SK-N-SH (cell line): ENCODE measurements at regions not wholly inside any gene's neighbourhood (a gene's known extent, or its start where the extent isn't known, plus 50 kb on each side); places are given as distances from the start of the nearest gene placed in this dataset.

Experiments used
- CTCF ChIA-PET: fragments of 300-600, 350-600 bp; formaldehyde crosslinking; extraction: SDS; loops from one replicate; lab custom pipeline; 2021; lab: Yijun Ruan, JAX
- POLR2A ChIA-PET: fragments of 350-600 bp; sonication (Branson Sonifier 250); formaldehyde crosslinking; extraction: SDS; loops from one replicate; lab custom pipeline; 2020; ENCODE audit warnings: antibody characterized with exemption, inconsistent platforms; lab: Yijun Ruan, JAX
- DNase-seq: peaks from one replicate; pipeline ENCODE4 v3.0.0; 2012
- H2AFZ ChIP-seq: fragments of 200-600 bp; sonication (generic); 2 replicates; pipeline ENCODE4 v1.8.1; 2016; ENCODE audit warnings: antibody characterized with exemption, mild to moderate bottlenecking, low read depth
- H3F3A ChIP-seq: fragments of 200-600 bp; sonication (generic); replicated peaks from 2 replicates; pipeline ENCODE3; 2016; ENCODE audit warnings: antibody characterized with exemption, mild to moderate bottlenecking; ENCODE audit not compliant: insufficient read depth
- H3K27ac ChIP-seq, 2 experiments: fragments of 200-500 bp in 1 of 2; fragments of 200-600 bp in 1 of 2; sonication (Bioruptor generic) in 1 of 2; sonication (generic), shearing (Covaris generic) in 1 of 2; 2 replicates each; pipeline versions ENCODE4 v1.5.1 to v1.6.1; 2014 to 2016; ENCODE audit warnings: low read depth in 2 of 2, inconsistent platforms in 1 of 2, low read length in 1 of 2, mild to moderate bottlenecking in 1 of 2, mixed read lengths in 1 of 2
- H3K27me3 ChIP-seq: fragments of 200-600 bp; sonication (generic), shearing (Covaris generic); 2 replicates; pipeline ENCODE4 v1.6.1; 2016; ENCODE audit warnings: mixed run types; ENCODE audit not compliant: insufficient read depth
- H3K36me3 ChIP-seq, 2 experiments: fragments of 200-500 bp in 1 of 2; fragments of 200-600 bp in 1 of 2; sonication (Bioruptor generic) in 1 of 2; sonication (generic) in 1 of 2; replicated peaks in 1 of 2; 2 replicates each; pipeline versions ENCODE3 to v1.5.1; 2014 to 2016; ENCODE audit warnings: low read length in 1 of 2, mild to moderate bottlenecking in 1 of 2; ENCODE audit not compliant: insufficient read depth in 2 of 2, control insufficient read depth in 1 of 2
- H3K4me1 ChIP-seq, 2 experiments: fragments of 200-500 bp in 1 of 2; fragments of 200-600 bp in 1 of 2; sonication (Bioruptor generic) in 1 of 2; sonication (generic), shearing (Covaris generic) in 1 of 2; 2 replicates each; pipeline versions ENCODE4 v1.5.1 to v1.6.1; 2014 to 2016; ENCODE audit warnings: low read depth in 1 of 2, low read length in 1 of 2, mixed run types in 1 of 2; ENCODE audit not compliant: insufficient read depth in 2 of 2, control insufficient read depth in 1 of 2
- H3K4me2 ChIP-seq: fragments of 200-600 bp; sonication (generic), shearing (Covaris generic); 2 replicates; pipeline ENCODE4 v1.6.1; 2017; ENCODE audit warnings: mixed run types
- H3K4me3 ChIP-seq, 2 experiments: fragments of 200-500 bp in 1 of 2; fragments of 200-600 bp in 1 of 2; sonication (Bioruptor generic) in 1 of 2; sonication (generic), shearing (Covaris generic) in 1 of 2; 2 replicates each; pipeline versions ENCODE4 v1.5.1 to v1.8.1; 2014 to 2016; ENCODE audit warnings: low read depth in 2 of 2, inconsistent platforms in 1 of 2, low read length in 1 of 2, mild to moderate bottlenecking in 1 of 2, mixed read lengths in 1 of 2, moderate library complexity in 1 of 2
- H3K79me2 ChIP-seq: fragments of 200-600 bp; sonication (generic); 2 replicates; pipeline ENCODE4 v1.8.1; 2017; ENCODE audit warnings: mild to moderate bottlenecking; ENCODE audit not compliant: insufficient read depth
- H3K9ac ChIP-seq: fragments of 200-600 bp; sonication (generic); 2 replicates; pipeline ENCODE4 v1.6.1; 2017; ENCODE audit warnings: mixed run types
- H3K9me2 ChIP-seq: fragments of 200-600 bp; sonication (generic); 2 replicates; pipeline ENCODE4 v1.6.1; 2017; ENCODE audit warnings: mixed run types
- H3K9me3 ChIP-seq: fragments of 200-600 bp; sonication (generic); 2 replicates; pipeline ENCODE4 v1.6.1; 2017; ENCODE audit warnings: mixed run types, mild to moderate bottlenecking, moderate library complexity
- H4K20me1 ChIP-seq: fragments of 200-600 bp; sonication (generic); 2 replicates; pipeline ENCODE4 v1.6.1; 2017; ENCODE audit warnings: mild to moderate bottlenecking, mixed run types; ENCODE audit not compliant: insufficient read depth
- EP300 ChIP-seq, 2 experiments: IDR thresholded peaks; 2 replicates each; pipeline versions ENCODE4 v1.4.0 to v1.6.1; 2012; ENCODE audit warnings: borderline replicate concordance in 1 of 2, low read depth in 1 of 2, low read length in 1 of 2
- FOXJ3 ChIP-seq: sonication (generic); formaldehyde crosslinking; IDR thresholded peaks from 2 replicates; pipeline ENCODE4 v1.5.1; 2020; ENCODE audit warnings: mild to moderate bottlenecking, missing genetic modification reagents
- GABPA ChIP-seq: IDR thresholded peaks from 2 replicates; pipeline ENCODE4 v1.4.0; 2012; ENCODE audit warnings: low read depth, mild to moderate bottlenecking
- MEF2A ChIP-seq: IDR thresholded peaks from 2 replicates; pipeline ENCODE4 v1.4.0; 2012; ENCODE audit warnings: low read depth, borderline replicate concordance
- MXI1 ChIP-seq: IDR thresholded peaks from 2 replicates; pipeline ENCODE4 v1.6.1; 2012; ENCODE audit warnings: mild to moderate bottlenecking, low read depth, low read length, improper control_type of control experiment
- POLR2AphosphoS5 ChIP-seq: IDR thresholded peaks from 2 replicates; pipeline ENCODE4 v1.6.1; 2012; ENCODE audit warnings: low read depth, low read length
- RCOR1 ChIP-seq: fragments of 150-350 bp; IDR thresholded peaks from 2 replicates; pipeline ENCODE4 v1.6.1; 2017; ENCODE audit warnings: antibody characterized with exemption, low read length
- RXRA ChIP-seq: IDR thresholded peaks from 2 replicates; pipeline ENCODE4 v1.4.0; 2012; ENCODE audit warnings: low read depth, mild to moderate bottlenecking, borderline replicate concordance
- TAF1 ChIP-seq: IDR thresholded peaks from 2 replicates; pipeline ENCODE4 v1.6.1; 2012; ENCODE audit warnings: low read depth, mild to moderate bottlenecking, low read length, moderate library complexity, borderline replicate concordance
- TCF12 ChIP-seq: IDR thresholded peaks from 2 replicates; pipeline ENCODE4 v1.4.0; 2012
- YY1 ChIP-seq: IDR thresholded peaks from 2 replicates; pipeline ENCODE4 v1.4.0; 2012; ENCODE audit warnings: low read depth, mild to moderate bottlenecking
- WGBS: methylation state at CpG from one replicate; pipeline ENCODE4 v1.1.6; 2017; ENCODE audit warnings: low lambda C conversion rate; 5-methylcytosine and 5-hydroxymethylcytosine counted together
- TF ChIP-seq, protein P1 (sequence below): fragments of 150-350 bp; IDR thresholded peaks from 2 replicates; pipeline ENCODE4 v1.6.1; 2016; ENCODE audit warnings: mild to moderate bottlenecking, low read depth, low read length
- TF ChIP-seq, protein P2 (sequence below): IDR thresholded peaks from 2 replicates; pipeline ENCODE4 v1.4.0; 2012; ENCODE audit warnings: low read depth, borderline replicate concordance
- TF ChIP-seq, protein P3 (sequence below): IDR thresholded peaks from 2 replicates; pipeline ENCODE4 v1.4.0; 2012; ENCODE audit warnings: low read depth, borderline replicate concordance
- TF ChIP-seq, protein P4 (sequence below): fragments of 150-350 bp; IDR thresholded peaks from 2 replicates; pipeline ENCODE4 v1.6.1; 2017; ENCODE audit warnings: antibody characterized with exemption, low read length, low read depth, borderline replicate concordance
- TF ChIP-seq, protein P5 (sequence below): fragments of 200-600 bp; sonication (generic); IDR thresholded peaks from 2 replicates; pipeline ENCODE4 v1.6.1; 2017; ENCODE audit warnings: antibody characterized with exemption, mild to moderate bottlenecking, moderate library complexity
- TF ChIP-seq, protein P6 (sequence below): IDR thresholded peaks from 2 replicates; pipeline ENCODE4; 2012

DNA sequence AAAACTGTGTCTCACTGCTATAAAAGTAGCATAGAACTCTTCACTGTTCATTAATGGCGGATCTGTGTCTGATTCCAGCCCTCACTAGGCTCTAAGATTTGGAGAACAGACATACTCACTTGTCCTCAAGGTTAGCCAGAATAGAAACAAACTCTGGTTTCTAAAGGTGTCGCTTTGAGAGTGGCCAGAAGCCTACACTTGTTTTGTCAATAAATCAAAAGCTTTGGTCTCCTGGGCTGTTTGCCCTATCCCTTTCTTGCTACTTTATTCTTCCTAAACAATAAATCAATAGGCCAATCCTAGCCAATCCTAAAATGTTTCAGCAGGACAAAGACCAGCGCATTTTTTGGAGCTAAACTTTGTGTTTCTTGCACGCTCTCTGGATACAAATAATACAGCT, 1064.6 kb upstream of the CHAC2 start:
- Histone ChIP-seq H3K79me2 (no peaks in the 10 kb centered on the region), H3K9ac (no peak overlapping the region), H3K27me3 (no peaks in the 10 kb centered on the region), H2AFZ (no peak overlapping the region), H3K4me3 (no peak overlapping the region), H4K20me1 (no peaks in the 10 kb centered on the region), H3K9me3 (no peaks in the 10 kb centered on the region), H3F3A (no peaks in the 10 kb centered on the region), H3K9me2 (no peaks in the 10 kb centered on the region), H3K36me3 (no peaks in the 10 kb centered on the region), H3K4me1 (no peaks in the 10 kb centered on the region), H3K27ac (no peak overlapping the region), H3K4me2 (no peak overlapping the region)
- DNase-seq: no peak
- CTCF ChIA-PET: no interaction called here
- 5% methylated on average over 4 of the region's 4 CpGs for WGBS
- TF ChIP-seq, protein P1, sequence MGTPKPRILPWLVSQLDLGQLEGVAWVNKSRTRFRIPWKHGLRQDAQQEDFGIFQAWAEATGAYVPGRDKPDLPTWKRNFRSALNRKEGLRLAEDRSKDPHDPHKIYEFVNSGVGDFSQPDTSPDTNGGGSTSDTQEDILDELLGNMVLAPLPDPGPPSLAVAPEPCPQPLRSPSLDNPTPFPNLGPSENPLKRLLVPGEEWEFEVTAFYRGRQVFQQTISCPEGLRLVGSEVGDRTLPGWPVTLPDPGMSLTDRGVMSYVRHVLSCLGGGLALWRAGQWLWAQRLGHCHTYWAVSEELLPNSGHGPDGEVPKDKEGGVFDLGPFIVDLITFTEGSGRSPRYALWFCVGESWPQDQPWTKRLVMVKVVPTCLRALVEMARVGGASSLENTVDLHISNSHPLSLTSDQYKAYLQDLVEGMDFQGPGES: no peak
- TF ChIP-seq TCF12 (no peak), RXRA (no peak), RCOR1 (no peak), GABPA (no peak), POLR2AphosphoS5 (no peak), EP300 (IDR thresholded peaks at IDR 0.05; ENCODE audit: borderline replicate concordance in 1 of 2, low read depth in 1 of 2, low read length in 1 of 2) (no peak), MEF2A (no peak), FOXJ3 (CRISPR knock-in tag) (no peak)
- TF ChIP-seq, protein P2, sequence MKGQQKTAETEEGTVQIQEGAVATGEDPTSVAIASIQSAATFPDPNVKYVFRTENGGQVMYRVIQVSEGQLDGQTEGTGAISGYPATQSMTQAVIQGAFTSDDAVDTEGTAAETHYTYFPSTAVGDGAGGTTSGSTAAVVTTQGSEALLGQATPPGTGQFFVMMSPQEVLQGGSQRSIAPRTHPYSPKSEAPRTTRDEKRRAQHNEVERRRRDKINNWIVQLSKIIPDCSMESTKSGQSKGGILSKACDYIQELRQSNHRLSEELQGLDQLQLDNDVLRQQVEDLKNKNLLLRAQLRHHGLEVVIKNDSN: no peak
- TF ChIP-seq, protein P3, sequence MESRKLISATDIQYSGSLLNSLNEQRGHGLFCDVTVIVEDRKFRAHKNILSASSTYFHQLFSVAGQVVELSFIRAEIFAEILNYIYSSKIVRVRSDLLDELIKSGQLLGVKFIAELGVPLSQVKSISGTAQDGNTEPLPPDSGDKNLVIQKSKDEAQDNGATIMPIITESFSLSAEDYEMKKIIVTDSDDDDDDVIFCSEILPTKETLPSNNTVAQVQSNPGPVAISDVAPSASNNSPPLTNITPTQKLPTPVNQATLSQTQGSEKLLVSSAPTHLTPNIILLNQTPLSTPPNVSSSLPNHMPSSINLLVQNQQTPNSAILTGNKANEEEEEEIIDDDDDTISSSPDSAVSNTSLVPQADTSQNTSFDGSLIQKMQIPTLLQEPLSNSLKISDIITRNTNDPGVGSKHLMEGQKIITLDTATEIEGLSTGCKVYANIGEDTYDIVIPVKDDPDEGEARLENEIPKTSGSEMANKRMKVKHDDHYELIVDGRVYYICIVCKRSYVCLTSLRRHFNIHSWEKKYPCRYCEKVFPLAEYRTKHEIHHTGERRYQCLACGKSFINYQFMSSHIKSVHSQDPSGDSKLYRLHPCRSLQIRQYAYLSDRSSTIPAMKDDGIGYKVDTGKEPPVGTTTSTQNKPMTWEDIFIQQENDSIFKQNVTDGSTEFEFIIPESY: no peak
- TF ChIP-seq, protein P4, sequence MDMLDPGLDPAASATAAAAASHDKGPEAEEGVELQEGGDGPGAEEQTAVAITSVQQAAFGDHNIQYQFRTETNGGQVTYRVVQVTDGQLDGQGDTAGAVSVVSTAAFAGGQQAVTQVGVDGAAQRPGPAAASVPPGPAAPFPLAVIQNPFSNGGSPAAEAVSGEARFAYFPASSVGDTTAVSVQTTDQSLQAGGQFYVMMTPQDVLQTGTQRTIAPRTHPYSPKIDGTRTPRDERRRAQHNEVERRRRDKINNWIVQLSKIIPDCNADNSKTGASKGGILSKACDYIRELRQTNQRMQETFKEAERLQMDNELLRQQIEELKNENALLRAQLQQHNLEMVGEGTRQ: no peak
- POLR2A ChIA-PET: no interaction called here

DNA sequence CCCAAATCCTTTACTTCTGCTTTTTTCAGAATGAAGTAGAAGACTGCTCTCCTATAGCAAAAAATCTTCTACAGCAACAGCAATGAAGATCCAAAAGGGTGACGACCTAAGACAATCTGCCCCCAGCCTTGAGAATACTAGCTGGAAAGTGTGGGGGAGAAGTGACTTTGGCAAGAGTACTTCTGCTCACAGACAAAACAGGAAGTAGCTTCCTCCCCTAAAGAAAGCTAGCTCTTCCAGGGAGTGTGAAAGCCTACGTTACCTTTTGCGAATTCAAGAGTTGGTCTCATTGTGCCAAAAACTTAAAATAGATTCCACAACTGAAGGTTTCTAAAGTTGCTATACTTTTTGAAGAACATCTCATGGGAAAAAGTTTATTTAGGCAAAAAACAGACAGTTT, 1069.2 kb upstream of the CHAC2 start:
- no peak for TF ChIP-seq TAF1
- TF ChIP-seq, protein P5, sequence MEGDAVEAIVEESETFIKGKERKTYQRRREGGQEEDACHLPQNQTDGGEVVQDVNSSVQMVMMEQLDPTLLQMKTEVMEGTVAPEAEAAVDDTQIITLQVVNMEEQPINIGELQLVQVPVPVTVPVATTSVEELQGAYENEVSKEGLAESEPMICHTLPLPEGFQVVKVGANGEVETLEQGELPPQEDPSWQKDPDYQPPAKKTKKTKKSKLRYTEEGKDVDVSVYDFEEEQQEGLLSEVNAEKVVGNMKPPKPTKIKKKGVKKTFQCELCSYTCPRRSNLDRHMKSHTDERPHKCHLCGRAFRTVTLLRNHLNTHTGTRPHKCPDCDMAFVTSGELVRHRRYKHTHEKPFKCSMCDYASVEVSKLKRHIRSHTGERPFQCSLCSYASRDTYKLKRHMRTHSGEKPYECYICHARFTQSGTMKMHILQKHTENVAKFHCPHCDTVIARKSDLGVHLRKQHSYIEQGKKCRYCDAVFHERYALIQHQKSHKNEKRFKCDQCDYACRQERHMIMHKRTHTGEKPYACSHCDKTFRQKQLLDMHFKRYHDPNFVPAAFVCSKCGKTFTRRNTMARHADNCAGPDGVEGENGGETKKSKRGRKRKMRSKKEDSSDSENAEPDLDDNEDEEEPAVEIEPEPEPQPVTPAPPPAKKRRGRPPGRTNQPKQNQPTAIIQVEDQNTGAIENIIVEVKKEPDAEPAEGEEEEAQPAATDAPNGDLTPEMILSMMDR: no peak
- no peak for TF ChIP-seq POLR2AphosphoS5
- TF ChIP-seq FOXJ3 (CRISPR knock-in tag): no peak
- TF ChIP-seq, protein P6, sequence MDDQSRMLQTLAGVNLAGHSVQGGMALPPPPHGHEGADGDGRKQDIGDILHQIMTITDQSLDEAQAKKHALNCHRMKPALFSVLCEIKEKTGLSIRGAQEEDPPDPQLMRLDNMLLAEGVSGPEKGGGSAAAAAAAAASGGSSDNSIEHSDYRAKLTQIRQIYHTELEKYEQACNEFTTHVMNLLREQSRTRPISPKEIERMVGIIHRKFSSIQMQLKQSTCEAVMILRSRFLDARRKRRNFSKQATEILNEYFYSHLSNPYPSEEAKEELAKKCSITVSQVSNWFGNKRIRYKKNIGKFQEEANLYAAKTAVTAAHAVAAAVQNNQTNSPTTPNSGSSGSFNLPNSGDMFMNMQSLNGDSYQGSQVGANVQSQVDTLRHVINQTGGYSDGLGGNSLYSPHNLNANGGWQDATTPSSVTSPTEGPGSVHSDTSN: no peak
- no peak for TF ChIP-seq MXI1
- TF ChIP-seq MEF2A: no peak
- TF ChIP-seq YY1: no peak
- Histone ChIP-seq H3K4me2 (no peak overlapping the region), H3F3A (no peaks in the 10 kb centered on the region), H3K79me2 (no peaks in the 10 kb centered on the region), H3K4me1 (no peaks in the 10 kb centered on the region), H3K9me2 (no peaks in the 10 kb centered on the region), H2AFZ (no peak overlapping the region), H3K27me3 (no peaks in the 10 kb centered on the region), H3K9me3 (no peaks in the 10 kb centered on the region), H4K20me1 (no peaks in the 10 kb centered on the region), H3K9ac (no peak overlapping the region), H3K27ac (no peak overlapping the region), H3K36me3 (no peaks in the 10 kb centered on the region), H3K4me3 (no peak overlapping the region)
- POLR2A ChIA-PET: no interaction called here
- DNase-seq: no peak
- CTCF ChIA-PET: no interaction called here
- 18% methylated on average over 3 of the region's 3 CpGs for WGBS
